HEK293T (cell line): ENCODE measurements at regions not wholly inside any gene's neighbourhood (a gene's known extent, or its start where the extent isn't known, plus 50 kb on each side); places are given as distances from the start of the nearest gene placed in this dataset.

Experiments
- ARNT ChIP-seq: fragments of 450-650 bp; IDR thresholded peaks from 2 replicates; pipeline ENCODE4 v1.6.1; 2017; ENCODE audit warnings: mild to moderate bottlenecking
- BHLHE40 ChIP-seq: fragments of 450-650 bp; IDR thresholded peaks from 2 replicates; pipeline ENCODE4 v1.6.1; 2016; ENCODE audit warnings: mild to moderate bottlenecking, moderate library complexity, borderline replicate concordance
- CTBP1 ChIP-seq: fragments of 450-650 bp; IDR thresholded peaks from 2 replicates; pipeline ENCODE4 v1.6.1; 2016; ENCODE audit warnings: borderline replicate concordance
- ELF4 ChIP-seq: fragments of 450-650 bp; IDR thresholded peaks from 2 replicates; pipeline ENCODE4 v1.6.1; 2017; ENCODE audit warnings: antibody characterized with exemption
- FOXA1 ChIP-seq: fragments of 450-650 bp; IDR thresholded peaks from 2 replicates; pipeline ENCODE4 v1.6.1; 2016; ENCODE audit warnings: mild to moderate bottlenecking
- FOXM1 ChIP-seq: fragments of 450-650 bp; IDR thresholded peaks from 2 replicates; pipeline ENCODE4 v1.6.1; 2017; ENCODE audit warnings: mild to moderate bottlenecking, borderline replicate concordance
- L3MBTL2 ChIP-seq: fragments of 450-650 bp; conservative IDR thresholded peaks from 2 replicates; pipeline ENCODE4 v1.6.1; 2016; ENCODE audit warnings: mild to moderate bottlenecking
- NFRKB ChIP-seq: fragments of 450-650 bp; IDR thresholded peaks from 2 replicates; pipeline ENCODE4 v1.6.1; 2016; ENCODE audit warnings: mild to moderate bottlenecking, moderate library complexity
- SP1 ChIP-seq: fragments of 450-650 bp; IDR thresholded peaks from 2 replicates; pipeline ENCODE4 v1.6.1; 2017
- SUZ12 ChIP-seq: fragments of 450-650 bp; IDR thresholded peaks from 2 replicates; pipeline ENCODE4 v1.6.1; 2016; ENCODE audit warnings: mild to moderate bottlenecking
- ZNF384 ChIP-seq: fragments of 450-650 bp; IDR thresholded peaks from 2 replicates; pipeline ENCODE4 v1.6.1; 2016

GRCh38 chr4:107452717-107453630 is 267.1 kb downstream of the PAPSS1 start:
- no peak for TF ChIP-seq SUZ12
- no peak for TF ChIP-seq BHLHE40
- no peak for TF ChIP-seq NFRKB
- TF ChIP-seq FOXM1, result no peak
- TF ChIP-seq SP1, result no peak
- TF ChIP-seq FOXA1, result no peak
- TF ChIP-seq ZNF384, result no peak
- TF ChIP-seq L3MBTL2, result no peak
- TF ChIP-seq CTBP1, result no peak
- TF ChIP-seq ARNT, result no peak
- TF ChIP-seq ELF4, result no peak
